ENCODE measurements at regions not wholly inside any gene's neighbourhood (a gene's known extent, or its start where the extent isn't known, plus 50 kb on each side); places are given as distances from the start of the nearest gene placed in this dataset.

DNA sequence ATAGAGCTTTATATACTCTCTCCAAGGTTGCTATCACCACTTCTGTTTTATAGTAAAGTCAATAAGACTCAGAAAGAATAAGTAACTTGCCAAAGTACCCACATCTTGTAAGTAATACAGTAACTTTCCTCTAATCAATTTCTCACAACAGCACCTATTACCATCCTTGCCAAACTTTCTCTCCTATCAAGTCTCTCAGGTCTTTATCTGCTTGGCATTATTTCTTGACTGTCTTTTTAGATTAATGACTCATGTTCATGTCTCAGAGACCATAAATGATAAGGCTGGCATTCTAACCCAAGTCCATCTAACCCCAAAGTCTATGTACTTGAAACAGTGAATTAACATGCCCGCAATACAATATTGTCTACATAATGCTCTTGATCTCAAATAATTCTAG, 618.0 kb upstream of the ZEB2 start:
- H3K27me3 Mint-ChIP-seq (ENCODE audit: low read depth): no peaks in the 10 kb centered on the region
- peaks cover 3% of the 10 kb centered on the region for H3K9me3 Mint-ChIP-seq (ENCODE audit: low read depth)
- H3K36me3 Mint-ChIP-seq (ENCODE audit: low read depth): no peaks in the 10 kb centered on the region
- no peaks in the 10 kb centered on the region for H3K4me1 Mint-ChIP-seq (ENCODE audit: low read depth)
- no peak for DNase-seq (ENCODE audit: low spot score)
- H3K4me3 Mint-ChIP-seq (ENCODE audit: unreplicated experiment): no peak overlapping the region
- TF ChIP-seq, protein P1, sequence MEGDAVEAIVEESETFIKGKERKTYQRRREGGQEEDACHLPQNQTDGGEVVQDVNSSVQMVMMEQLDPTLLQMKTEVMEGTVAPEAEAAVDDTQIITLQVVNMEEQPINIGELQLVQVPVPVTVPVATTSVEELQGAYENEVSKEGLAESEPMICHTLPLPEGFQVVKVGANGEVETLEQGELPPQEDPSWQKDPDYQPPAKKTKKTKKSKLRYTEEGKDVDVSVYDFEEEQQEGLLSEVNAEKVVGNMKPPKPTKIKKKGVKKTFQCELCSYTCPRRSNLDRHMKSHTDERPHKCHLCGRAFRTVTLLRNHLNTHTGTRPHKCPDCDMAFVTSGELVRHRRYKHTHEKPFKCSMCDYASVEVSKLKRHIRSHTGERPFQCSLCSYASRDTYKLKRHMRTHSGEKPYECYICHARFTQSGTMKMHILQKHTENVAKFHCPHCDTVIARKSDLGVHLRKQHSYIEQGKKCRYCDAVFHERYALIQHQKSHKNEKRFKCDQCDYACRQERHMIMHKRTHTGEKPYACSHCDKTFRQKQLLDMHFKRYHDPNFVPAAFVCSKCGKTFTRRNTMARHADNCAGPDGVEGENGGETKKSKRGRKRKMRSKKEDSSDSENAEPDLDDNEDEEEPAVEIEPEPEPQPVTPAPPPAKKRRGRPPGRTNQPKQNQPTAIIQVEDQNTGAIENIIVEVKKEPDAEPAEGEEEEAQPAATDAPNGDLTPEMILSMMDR (IDR thresholded peaks at IDR 0.05): no peak
- H3K27ac Mint-ChIP-seq (ENCODE audit: unreplicated experiment): no peak overlapping the region

DNA sequence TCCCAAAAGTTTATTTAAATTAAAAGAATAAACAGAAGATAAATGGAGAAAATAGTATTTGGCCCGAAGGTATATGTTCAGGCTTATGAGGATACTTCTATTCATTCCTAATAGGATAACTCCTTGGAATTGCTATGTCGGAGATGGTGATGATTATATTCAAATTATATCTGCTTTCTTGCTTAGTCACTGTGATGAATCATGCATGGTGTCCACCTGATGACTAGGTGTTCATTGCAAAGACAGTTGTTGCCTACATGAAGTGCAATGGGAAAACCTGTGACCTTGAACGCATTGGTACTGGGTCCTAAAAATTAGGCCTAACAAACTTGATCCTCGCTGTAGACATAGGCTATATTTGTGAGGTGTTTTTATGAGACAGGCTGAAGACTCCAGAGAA, 617.3 kb upstream of the ZEB2 start:
- DNase-seq (ENCODE audit: low spot score): no peak
- Mint-ChIP-seq H3K9me3 (ENCODE audit: low read depth) (peaks cover 3% of the 10 kb centered on the region), H3K4me1 (ENCODE audit: low read depth) (no peaks in the 10 kb centered on the region), H3K36me3 (ENCODE audit: low read depth) (no peaks in the 10 kb centered on the region), H3K4me3 (ENCODE audit: unreplicated experiment) (no peak overlapping the region), H3K27me3 (ENCODE audit: low read depth) (no peaks in the 10 kb centered on the region), H3K27ac (ENCODE audit: unreplicated experiment) (no peak overlapping the region)
- TF ChIP-seq, protein P1 (IDR thresholded peaks at IDR 0.05): no peak

DNA sequence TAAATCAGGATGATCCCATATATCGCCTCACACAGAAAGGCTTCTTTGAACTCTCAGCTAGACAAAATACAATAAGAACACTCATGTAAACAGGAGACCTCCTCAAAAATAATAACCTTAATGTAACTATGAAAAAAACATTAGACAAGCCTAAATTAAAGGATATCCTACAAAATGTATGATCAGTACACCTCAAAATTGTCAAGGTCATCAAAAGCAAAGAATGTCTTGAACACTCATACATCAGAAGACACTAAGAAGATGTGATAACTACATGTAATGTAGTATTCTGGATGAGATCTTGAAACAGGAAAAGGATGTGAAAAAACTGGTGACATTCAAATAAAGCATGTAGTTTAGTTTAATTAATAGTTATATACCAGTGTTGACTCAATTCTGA, 616.8 kb upstream of the ZEB2 start:
- no peak overlapping the region for H3K27ac Mint-ChIP-seq (ENCODE audit: unreplicated experiment)

DNA sequence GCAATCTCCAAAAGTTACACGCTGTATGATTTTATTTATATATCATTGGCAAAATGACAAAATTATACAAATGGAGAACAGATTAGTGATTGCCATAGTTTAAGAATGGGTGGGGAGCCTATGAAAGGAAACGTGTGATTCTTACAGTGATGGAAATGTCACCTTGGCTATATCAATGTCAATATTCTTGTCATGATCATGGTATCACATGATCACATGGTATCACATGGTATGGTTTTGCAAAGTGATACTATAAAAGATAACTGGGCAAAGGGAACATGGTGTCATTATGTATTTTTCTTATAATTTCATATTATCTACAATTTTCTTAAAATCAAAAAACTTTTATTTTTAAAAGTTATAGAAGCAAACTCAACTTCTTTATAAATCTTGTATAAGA, 606.2 kb upstream of the ZEB2 start:
- H3K4me3 Mint-ChIP-seq (ENCODE audit: unreplicated experiment): no peak overlapping the region
- TF ChIP-seq, protein P1 (IDR thresholded peaks at IDR 0.05): no peak
- H3K4me1 Mint-ChIP-seq (ENCODE audit: low read depth): no peaks in the 10 kb centered on the region
- H3K36me3 Mint-ChIP-seq (ENCODE audit: low read depth): no peaks in the 10 kb centered on the region
- DNase-seq (ENCODE audit: low spot score): no peak
- H3K27ac Mint-ChIP-seq (ENCODE audit: unreplicated experiment): no peak overlapping the region
- H3K9me3 Mint-ChIP-seq (ENCODE audit: low read depth): no peaks in the 10 kb centered on the region
- no peaks in the 10 kb centered on the region for H3K27me3 Mint-ChIP-seq (ENCODE audit: low read depth)

More for the DNA sequence above, 616.8 kb upstream of the ZEB2 start:
- no peak for DNase-seq (ENCODE audit: low spot score)
- Mint-ChIP-seq H3K27me3 (ENCODE audit: low read depth) (no peaks in the 10 kb centered on the region), H3K4me3 (ENCODE audit: unreplicated experiment) (no peak overlapping the region), H3K9me3 (ENCODE audit: low read depth) (peaks cover 3% of the 10 kb centered on the region), H3K4me1 (ENCODE audit: low read depth) (no peaks in the 10 kb centered on the region), H3K36me3 (ENCODE audit: low read depth) (no peaks in the 10 kb centered on the region)
- TF ChIP-seq, protein P1 (IDR thresholded peaks at IDR 0.05): no peak

DNA sequence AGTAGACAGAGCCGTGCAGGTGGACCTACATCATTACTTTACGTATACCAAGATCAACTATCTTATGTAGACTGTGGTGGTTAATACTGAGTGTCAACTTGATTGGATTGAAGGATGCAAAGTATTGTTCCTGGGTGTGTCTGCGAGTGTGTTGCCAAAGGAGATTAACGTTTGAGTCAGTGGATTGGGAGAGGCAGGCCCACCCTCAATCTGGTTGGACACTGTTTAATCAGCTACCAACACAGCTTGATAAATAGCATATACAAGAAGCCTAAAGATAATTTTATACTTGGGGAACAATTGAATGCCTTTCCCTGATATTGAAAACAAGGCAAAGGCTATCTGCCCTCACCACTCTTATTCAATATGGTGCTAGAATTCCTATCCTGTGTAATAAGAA, 604.2 kb upstream of the ZEB2 start:
- H3K4me3 Mint-ChIP-seq (ENCODE audit: unreplicated experiment): no peak overlapping the region
- no peaks in the 10 kb centered on the region for H3K27me3 Mint-ChIP-seq (ENCODE audit: low read depth)
- H3K9me3 Mint-ChIP-seq (ENCODE audit: low read depth): no peaks in the 10 kb centered on the region
- DNase-seq (ENCODE audit: low spot score): no peak
- H3K4me1 Mint-ChIP-seq (ENCODE audit: low read depth): peaks cover under 1% of the 10 kb centered on the region
- TF ChIP-seq, protein P1 (IDR thresholded peaks at IDR 0.05): no peak
- H3K27ac Mint-ChIP-seq (ENCODE audit: unreplicated experiment): no peak overlapping the region
- no peaks in the 10 kb centered on the region for H3K36me3 Mint-ChIP-seq (ENCODE audit: low read depth)
